ENCODE measurements at regions not wholly inside any gene's neighbourhood (a gene's known extent, or its start where the extent isn't known, plus 50 kb on each side); places are given as distances from the start of the nearest gene placed in this dataset.
"Not testable (repeated sequence)": the region's sequence is repeated elsewhere in the genome, so short reads cannot be mapped to it uniquely, and the experiment has no call there.

- no peak for DNase-seq
Measured at GRCh38 chr1:221989741-221990140, 247.9 kb upstream of the DUSP10 start.

GRCh38 chr1:221988829-221989228 is 246.9 kb upstream of the DUSP10 start:
- no peak for DNase-seq

- no peak for DNase-seq
Measured at GRCh38 chr1:221987860-221988520, 246.1 kb upstream of the DUSP10 start.

GRCh38 chr1:221983444-221983843 is 241.6 kb upstream of the DUSP10 start:
- DNase-seq: no peak

GRCh38 chr1:221981461-221981860 is 239.6 kb upstream of the DUSP10 start:
- DNase-seq: no peak

- DNase-seq: no peak
Measured at GRCh38 chr1:221979444-221980032, 237.6 kb upstream of the DUSP10 start.

GRCh38 chr1:221978631-221979334 is 236.9 kb upstream of the DUSP10 start:
- DNase-seq: not testable (repeated sequence)

GRCh38 chr1:221973787-221974186 is 231.9 kb upstream of the DUSP10 start:
- DNase-seq: not testable (repeated sequence)

- DNase-seq: no peak
Measured at GRCh38 chr1:221972276-221973235, 230.7 kb upstream of the DUSP10 start.

- DNase-seq: not testable (repeated sequence)
Measured at GRCh38 chr1:221971035-221971434, 229.1 kb upstream of the DUSP10 start.

GRCh38 chr1:221969298-221969858 is 227.5 kb upstream of the DUSP10 start:
- DNase-seq: not testable (repeated sequence)

GRCh38 chr1:221967538-221967937 is 225.6 kb upstream of the DUSP10 start:
- not testable (repeated sequence) for DNase-seq

GRCh38 chr1:221966888-221967287 is 225.0 kb upstream of the DUSP10 start:
- not testable (repeated sequence) for DNase-seq

- DNase-seq: not testable (repeated sequence)
Measured at GRCh38 chr1:221965891-221966290, 224.0 kb upstream of the DUSP10 start.

GRCh38 chr1:221965252-221965651 is 223.4 kb upstream of the DUSP10 start:
- no peak for DNase-seq

- DNase-seq: no peak
Measured at GRCh38 chr1:221963742-221964141, 221.9 kb upstream of the DUSP10 start.

GRCh38 chr1:221962385-221962784 is 220.5 kb upstream of the DUSP10 start:
- no peak for DNase-seq

GRCh38 chr1:221961532-221962292 is 219.8 kb upstream of the DUSP10 start:
- peak; percentile 45 for DNase-seq

GRCh38 chr1:221958161-221958562 is 216.3 kb upstream of the DUSP10 start:
- not testable (repeated sequence) for DNase-seq

GRCh38 chr1:221957350-221957749 is 215.5 kb upstream of the DUSP10 start:
- DNase-seq: not testable (repeated sequence)

- DNase-seq: no peak
Measured at GRCh38 chr1:221949996-221950395, 208.1 kb upstream of the DUSP10 start.

GRCh38 chr1:221948459-221948858 is 206.6 kb upstream of the DUSP10 start:
- no peak for DNase-seq
